GM18867 (cell line): ENCODE measurements at regions not wholly inside any gene's neighbourhood (a gene's known extent, or its start where the extent isn't known, plus 50 kb on each side); places are given as distances from the start of the nearest gene placed in this dataset.

Source experiments
- ATAC-seq: cut with Tn5 transposase; IDR thresholded peaks from one replicate; pipeline ENCODE4 v1.9.1; 2021; ENCODE audit warnings: mild to moderate bottlenecking, moderate library complexity; ENCODE audit not compliant: unreplicated experiment

- no peak for ATAC-seq
Observed at GRCh38 chr15:69854521-69855181, 243.1 kb downstream of the TLE3 start.

GRCh38 chr15:69855258-69856000 lies 242.3 kb downstream of the TLE3 start:
- no peak for ATAC-seq

- ATAC-seq: no peak
Observed at GRCh38 chr15:69857250-69857649, 240.5 kb downstream of the TLE3 start.

GRCh38 chr15:69857686-69858391 lies 239.9 kb downstream of the TLE3 start:
- ATAC-seq: no peak

- no peak for ATAC-seq
Observed at GRCh38 chr15:69858456-69858855, 239.3 kb downstream of the TLE3 start.

- ATAC-seq: no peak
Observed at GRCh38 chr15:69859866-69860265, 237.9 kb downstream of the TLE3 start.

- ATAC-seq: no peak
Observed at GRCh38 chr15:69860321-69860720, 237.4 kb downstream of the TLE3 start.

- no peak for ATAC-seq
Observed at GRCh38 chr15:69860921-69861320, 236.8 kb downstream of the TLE3 start.

- ATAC-seq: no peak
Observed at GRCh38 chr15:69861331-69862171, 236.2 kb downstream of the TLE3 start.

- no peak for ATAC-seq
Observed at GRCh38 chr15:69862540-69862939, 235.2 kb downstream of the TLE3 start.

GRCh38 chr15:69863446-69863845 lies 234.3 kb downstream of the TLE3 start:
- no peak for ATAC-seq

- ATAC-seq: no peak
Observed at GRCh38 chr15:69865369-69865768, 232.3 kb downstream of the TLE3 start.

- no peak for ATAC-seq
Observed at GRCh38 chr15:69868756-69869155, 229.0 kb downstream of the TLE3 start.

- ATAC-seq: no peak
Observed at GRCh38 chr15:69869291-69869690, 228.4 kb downstream of the TLE3 start.

GRCh38 chr15:69869881-69870505 lies 227.7 kb downstream of the TLE3 start:
- ATAC-seq: no peak

- no peak for ATAC-seq
Observed at GRCh38 chr15:69871511-69872134, 226.1 kb downstream of the TLE3 start.

GRCh38 chr15:69873807-69874206 lies 223.9 kb downstream of the TLE3 start:
- ATAC-seq: no peak

- no peak for ATAC-seq
Observed at GRCh38 chr15:69874321-69874720, 223.4 kb downstream of the TLE3 start.

GRCh38 chr15:69876064-69876940 lies 221.4 kb downstream of the TLE3 start:
- ATAC-seq: no peak
